ENCODE measurements at regions not wholly inside any gene's neighbourhood (a gene's known extent, or its start where the extent isn't known, plus 50 kb on each side); places are given as distances from the start of the nearest gene placed in this dataset.

- DNase-seq, result no peak
Measured at GRCh38 chr18:44258086-44258485, 422.6 kb upstream of the SETBP1 start.

- DNase-seq, result no peak
Measured at GRCh38 chr18:44258576-44258975, 422.1 kb upstream of the SETBP1 start.

GRCh38 chr18:44259610-44260009 is 421.1 kb upstream of the SETBP1 start:
- DNase-seq, result no peak

GRCh38 chr18:44265437-44265836 is 415.3 kb upstream of the SETBP1 start:
- DNase-seq, result no peak

- DNase-seq, result no peak
Measured at GRCh38 chr18:44273298-44273697, 407.4 kb upstream of the SETBP1 start.

GRCh38 chr18:44280479-44280878 is 400.2 kb upstream of the SETBP1 start:
- no peak for DNase-seq

GRCh38 chr18:44286049-44286448 is 394.6 kb upstream of the SETBP1 start:
- no peak for DNase-seq

GRCh38 chr18:44290366-44290977 is 390.2 kb upstream of the SETBP1 start:
- no peak for DNase-seq

GRCh38 chr18:44298566-44298965 is 382.1 kb upstream of the SETBP1 start:
- no peak for DNase-seq

- DNase-seq, result no peak
Measured at GRCh38 chr18:44309185-44309584, 371.5 kb upstream of the SETBP1 start.

- DNase-seq, result peak; percentile 25
Measured at GRCh38 chr18:44320619-44321460, 359.8 kb upstream of the SETBP1 start.

GRCh38 chr18:44321868-44322590 is 358.7 kb upstream of the SETBP1 start:
- no peak for DNase-seq

GRCh38 chr18:44323125-44323524 is 357.6 kb upstream of the SETBP1 start:
- DNase-seq, result no peak

GRCh38 chr18:44324361-44324760 is 356.3 kb upstream of the SETBP1 start:
- DNase-seq, result no peak

GRCh38 chr18:44325903-44326635 is 354.6 kb upstream of the SETBP1 start:
- peak; percentile 66 for DNase-seq

- DNase-seq, result no peak
Measured at GRCh38 chr18:44331656-44332570, 348.8 kb upstream of the SETBP1 start.

GRCh38 chr18:44341759-44342158 is 338.9 kb upstream of the SETBP1 start:
- DNase-seq, result no peak

- no peak for DNase-seq
Measured at GRCh38 chr18:44342162-44342561, 338.5 kb upstream of the SETBP1 start.

GRCh38 chr18:44342946-44343345 is 337.7 kb upstream of the SETBP1 start:
- no peak for DNase-seq

GRCh38 chr18:44343570-44343969 is 337.1 kb upstream of the SETBP1 start:
- DNase-seq, result no peak

- no peak for DNase-seq
Measured at GRCh38 chr18:44356566-44357157, 324.0 kb upstream of the SETBP1 start.

GRCh38 chr18:44358402-44358801 is 322.3 kb upstream of the SETBP1 start:
- DNase-seq, result no peak

All from NCI-H146 (cell line).